ENCODE measurements at regions not wholly inside any gene's neighbourhood (a gene's known extent, or its start where the extent isn't known, plus 50 kb on each side); places are given as distances from the start of the nearest gene placed in this dataset.
"Not testable (repeated sequence)": the region's sequence is repeated elsewhere in the genome, so short reads cannot be mapped to it uniquely, and the experiment has no call there.

- no peak overlapping the region for H3K4me3 ChIP-seq (ENCODE audit: low read length)
- no peak for DNase-seq
- intact Hi-C loops (cut with DNase I): no loop called here
- H3K9me3 ChIP-seq (ENCODE audit: control insufficient read depth, low read length): no peaks in the 10 kb centered on the region
- 81% methylated on average over 5 of the region's 5 CpGs for WGBS
- no peaks in the 10 kb centered on the region for H3K27me3 ChIP-seq (ENCODE audit: control insufficient read depth, insufficient read depth)
- H3K4me1 ChIP-seq (ENCODE audit: control insufficient read depth, insufficient read depth, low read length): no peaks in the 10 kb centered on the region
- no peak overlapping the region for H3K27ac ChIP-seq (ENCODE audit: low read length)
- ATAC-seq: no peak
These were observed 85.8 kb upstream of the COG2 start for GRCh38 chr1:230556453-230556852.

DNA sequence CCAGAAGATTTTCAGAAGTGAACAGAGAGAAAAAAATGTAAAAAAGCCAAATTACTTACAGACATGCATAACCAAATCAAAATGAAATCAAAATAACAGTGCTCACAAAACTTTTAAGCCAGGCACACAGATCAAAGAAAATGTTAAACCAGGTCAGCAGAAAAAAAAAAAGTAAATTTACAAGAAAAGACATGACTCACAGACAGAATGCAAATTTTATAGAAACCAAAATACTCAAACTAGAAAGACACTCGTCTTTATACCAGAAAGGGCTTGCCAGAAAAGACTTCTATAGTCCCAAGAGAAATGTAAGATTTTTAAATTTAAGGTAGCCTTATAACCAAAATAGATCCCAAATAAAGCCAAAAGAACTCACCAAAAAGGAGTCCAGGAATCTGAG lies 86.5 kb upstream of the COG2 start:
- intact Hi-C loops (cut with DNase I): no loop called here
- Histone ChIP-seq H3K27ac (ENCODE audit: low read length) (no peak overlapping the region), H3K4me1 (ENCODE audit: control insufficient read depth, insufficient read depth, low read length) (no peaks in the 10 kb centered on the region), H3K27me3 (ENCODE audit: control insufficient read depth, insufficient read depth) (no peaks in the 10 kb centered on the region), H3K9me3 (ENCODE audit: control insufficient read depth, low read length) (no peaks in the 10 kb centered on the region), H3K4me3 (ENCODE audit: low read length) (no peak overlapping the region)
- no peak for ATAC-seq
- WGBS: 39% methylated on average over 1 of the region's 1 CpG
- DNase-seq: no peak

- no peak overlapping the region for H3K4me3 ChIP-seq (ENCODE audit: low read length)
- DNase-seq (no peak), ATAC-seq (no peak)
- WGBS: 53% methylated on average over 2 of the region's 2 CpGs
- no peak overlapping the region for H3K27ac ChIP-seq (ENCODE audit: low read length)
- H3K9me3 ChIP-seq (ENCODE audit: control insufficient read depth, low read length): no peaks in the 10 kb centered on the region
- intact Hi-C loops (cut with DNase I): no loop called here
- no peaks in the 10 kb centered on the region for H3K27me3 ChIP-seq (ENCODE audit: control insufficient read depth, insufficient read depth)
- peaks cover 2% of the 10 kb centered on the region for H3K4me1 ChIP-seq (ENCODE audit: control insufficient read depth, insufficient read depth, low read length)
These were observed 89.4 kb upstream of the COG2 start for GRCh38 chr1:230552880-230553279.

- H3K4me3 ChIP-seq (ENCODE audit: low read length); intact Hi-C loops (cut with DNase I); H3K27ac ChIP-seq (ENCODE audit: low read length); H3K4me1 ChIP-seq (ENCODE audit: control insufficient read depth, insufficient read depth, low read length); ATAC-seq; H3K27me3 ChIP-seq (ENCODE audit: control insufficient read depth, insufficient read depth); H3K9me3 ChIP-seq (ENCODE audit: control insufficient read depth, low read length); DNase-seq: not testable (repeated sequence)
- WGBS: 41% methylated on average over 3 of the region's 3 CpGs
These were observed 91.3 kb upstream of the COG2 start for GRCh38 chr1:230550945-230551344.

DNA sequence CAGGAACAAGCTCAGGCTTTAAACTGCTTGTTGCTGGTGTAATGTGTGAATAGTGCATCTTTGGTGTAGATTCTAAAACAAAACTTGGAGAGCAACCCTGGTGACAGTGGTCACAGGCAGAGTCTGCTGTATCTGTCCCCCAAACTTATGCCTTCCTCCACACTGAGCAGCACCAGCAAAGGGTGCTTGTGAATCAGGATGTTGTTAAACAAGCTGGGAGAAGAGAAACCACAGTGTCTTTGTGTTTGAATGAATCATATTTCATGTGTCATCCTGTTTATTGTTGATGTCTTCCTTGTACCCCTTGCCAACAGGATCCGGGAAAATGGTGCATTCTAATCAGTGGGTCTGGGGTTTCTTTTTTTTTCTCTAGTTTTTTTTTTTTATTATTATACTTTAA lies 91.9 kb upstream of the COG2 start:
- H3K4me1 ChIP-seq (ENCODE audit: control insufficient read depth, insufficient read depth, low read length): peaks cover 2% of the 10 kb centered on the region
- H3K4me3 ChIP-seq (ENCODE audit: low read length): no peak overlapping the region
- ATAC-seq (no peak), DNase-seq (no peak)
- H3K9me3 ChIP-seq (ENCODE audit: control insufficient read depth, low read length): no peaks in the 10 kb centered on the region
- WGBS: 47% methylated on average over 1 of the region's 1 CpG
- H3K27ac ChIP-seq (ENCODE audit: low read length): no peak overlapping the region
- H3K27me3 ChIP-seq (ENCODE audit: control insufficient read depth, insufficient read depth): no peaks in the 10 kb centered on the region
- intact Hi-C loops (cut with DNase I): no loop called here

GRCh38 chr1:230549625-230550024 lies 92.7 kb upstream of the COG2 start:
- intact Hi-C loops (cut with DNase I): no loop called here
- Histone ChIP-seq H3K27me3 (ENCODE audit: control insufficient read depth, insufficient read depth) (no peaks in the 10 kb centered on the region), H3K9me3 (ENCODE audit: control insufficient read depth, low read length) (no peaks in the 10 kb centered on the region), H3K27ac (ENCODE audit: low read length) (no peak overlapping the region), H3K4me1 (ENCODE audit: control insufficient read depth, insufficient read depth, low read length) (peaks cover 2% of the 10 kb centered on the region), H3K4me3 (ENCODE audit: low read length) (no peak overlapping the region)
- no peak for DNase-seq
- 16% methylated on average over 1 of the region's 1 CpG for WGBS
- ATAC-seq: no peak

- ATAC-seq (no peak), DNase-seq (no peak)
- Histone ChIP-seq H3K4me3 (ENCODE audit: low read length) (no peak overlapping the region), H3K4me1 (ENCODE audit: control insufficient read depth, insufficient read depth, low read length) (peaks cover 2% of the 10 kb centered on the region), H3K27me3 (ENCODE audit: control insufficient read depth, insufficient read depth) (no peaks in the 10 kb centered on the region), H3K27ac (ENCODE audit: low read length) (no peak overlapping the region), H3K9me3 (ENCODE audit: control insufficient read depth, low read length) (no peaks in the 10 kb centered on the region)
- 58% methylated on average over 5 of the region's 5 CpGs for WGBS
- intact Hi-C loops (cut with DNase I): no loop called here
These were observed 93.3 kb upstream of the COG2 start for GRCh38 chr1:230548997-230549396.

GRCh38 chr1:230548357-230548756 lies 93.9 kb upstream of the COG2 start:
- Histone ChIP-seq H3K9me3 (ENCODE audit: control insufficient read depth, low read length) (no peaks in the 10 kb centered on the region), H3K4me3 (ENCODE audit: low read length) (no peak overlapping the region), H3K27ac (ENCODE audit: low read length) (no peak overlapping the region), H3K27me3 (ENCODE audit: control insufficient read depth, insufficient read depth) (no peaks in the 10 kb centered on the region), H3K4me1 (ENCODE audit: control insufficient read depth, insufficient read depth, low read length) (peaks cover 2% of the 10 kb centered on the region)
- no peak for ATAC-seq
- intact Hi-C loops (cut with DNase I): no loop called here
- WGBS: 42% methylated on average over 2 of the region's 2 CpGs
- no peak for DNase-seq

DNA sequence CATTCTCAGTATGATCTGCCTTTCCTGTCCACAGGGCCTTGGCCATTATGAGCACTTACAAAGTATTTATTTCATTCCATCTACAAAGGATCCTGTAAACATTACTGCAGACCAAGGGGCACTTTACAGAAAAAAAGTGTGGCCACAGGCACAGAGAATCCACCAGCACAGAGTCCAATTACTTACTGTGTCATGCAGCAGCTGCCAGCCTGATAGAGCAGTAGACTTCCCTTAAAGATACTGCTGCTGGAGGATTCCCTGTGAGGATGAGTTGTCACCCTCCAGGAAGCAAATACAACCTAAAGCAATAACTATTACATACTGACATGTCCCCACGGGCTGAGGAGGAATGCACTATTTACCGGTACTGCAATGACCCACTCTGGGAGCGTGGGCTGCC lies 97.1 kb upstream of the COG2 start:
- intact Hi-C loops (cut with DNase I): no loop called here
- H3K27me3 ChIP-seq (ENCODE audit: control insufficient read depth, insufficient read depth): no peaks in the 10 kb centered on the region
- H3K27ac ChIP-seq (ENCODE audit: low read length): no peak overlapping the region
- peaks cover 2% of the 10 kb centered on the region for H3K4me1 ChIP-seq (ENCODE audit: control insufficient read depth, insufficient read depth, low read length)
- 95% methylated on average over 3 of the region's 3 CpGs for WGBS
- no peak for ATAC-seq
- H3K9me3 ChIP-seq (ENCODE audit: control insufficient read depth, low read length): no peaks in the 10 kb centered on the region
- no peak for DNase-seq
- no peak overlapping the region for H3K4me3 ChIP-seq (ENCODE audit: low read length)

- peaks cover 2% of the 10 kb centered on the region for H3K4me1 ChIP-seq (ENCODE audit: control insufficient read depth, insufficient read depth, low read length)
- ATAC-seq: no peak
- H3K27me3 ChIP-seq (ENCODE audit: control insufficient read depth, insufficient read depth): no peaks in the 10 kb centered on the region
- DNase-seq: no peak
- H3K27ac ChIP-seq (ENCODE audit: low read length): no peak overlapping the region
- intact Hi-C loops (cut with DNase I): no loop called here
- no peaks in the 10 kb centered on the region for H3K9me3 ChIP-seq (ENCODE audit: control insufficient read depth, low read length)
- no peak overlapping the region for H3K4me3 ChIP-seq (ENCODE audit: low read length)
These were observed 97.5 kb upstream of the COG2 start for GRCh38 chr1:230544758-230545157.

- Histone ChIP-seq H3K4me1 (ENCODE audit: control insufficient read depth, insufficient read depth, low read length) (no peaks in the 10 kb centered on the region), H3K4me3 (ENCODE audit: low read length) (no peak overlapping the region), H3K27ac (ENCODE audit: low read length) (no peak overlapping the region), H3K27me3 (ENCODE audit: control insufficient read depth, insufficient read depth) (no peaks in the 10 kb centered on the region), H3K9me3 (ENCODE audit: control insufficient read depth, low read length) (no peaks in the 10 kb centered on the region)
- WGBS: 96% methylated on average over 2 of the region's 2 CpGs
- intact Hi-C loops (cut with DNase I): no loop called here
- ATAC-seq (no peak), DNase-seq (no peak)
These were observed 99.2 kb upstream of the COG2 start for GRCh38 chr1:230543085-230543484.

DNA sequence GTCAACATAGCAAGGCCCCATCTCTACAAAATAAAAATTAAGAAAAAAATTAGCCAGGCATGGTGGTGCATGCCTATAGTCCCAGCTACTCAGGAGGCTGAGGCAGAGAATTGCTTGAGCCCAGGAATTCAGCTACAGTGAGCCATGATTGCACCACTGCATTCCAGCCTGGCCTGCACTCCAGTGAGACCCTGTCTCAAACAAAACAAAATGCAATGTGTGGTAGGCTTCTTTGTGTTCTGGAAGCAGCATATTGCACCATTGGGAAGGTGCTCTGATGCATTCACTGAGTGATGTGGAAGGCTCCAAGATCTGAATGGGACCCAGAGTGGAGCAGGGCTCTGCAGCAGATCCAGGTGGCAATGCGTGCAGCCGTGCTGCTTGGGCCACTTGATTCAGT lies 99.6 kb upstream of the COG2 start:
- H3K9me3 ChIP-seq (ENCODE audit: control insufficient read depth, low read length): no peaks in the 10 kb centered on the region
- no peak overlapping the region for H3K27ac ChIP-seq (ENCODE audit: low read length)
- no peak for ATAC-seq
- WGBS: 90% methylated on average over 2 of the region's 2 CpGs
- H3K4me3 ChIP-seq (ENCODE audit: low read length): no peak overlapping the region
- H3K27me3 ChIP-seq (ENCODE audit: control insufficient read depth, insufficient read depth): no peaks in the 10 kb centered on the region
- no peaks in the 10 kb centered on the region for H3K4me1 ChIP-seq (ENCODE audit: control insufficient read depth, insufficient read depth, low read length)
- intact Hi-C loops (cut with DNase I): no loop called here
- no peak for DNase-seq

Measured in right cardiac atrium (tissue), 5 donors.